OCI-LY1 (cell line): ENCODE measurements at regions not wholly inside any gene's neighbourhood (a gene's known extent, or its start where the extent isn't known, plus 50 kb on each side); places are given as distances from the start of the nearest gene placed in this dataset.

ENCODE experiments used
- EZH2 ChIP-seq: fragments of 200-600 bp; sonication (generic), shearing (Covaris generic); IDR thresholded peaks from 2 replicates; pipeline ENCODE4 v1.8.0; 2017; ENCODE audit warnings: borderline replicate concordance, mixed run types, mild to moderate bottlenecking, antibody characterized with exemption, low read length, moderate library complexity, mixed read lengths
- TF ChIP-seq, protein P1 (sequence below): fragments of 200-600 bp; sonication (generic), shearing (Covaris generic); IDR thresholded peaks from 2 replicates; pipeline ENCODE4 v1.5.1; 2017; ENCODE audit warnings: mild to moderate bottlenecking, antibody characterized with exemption, low read length, moderate library complexity, mixed read lengths

DNA sequence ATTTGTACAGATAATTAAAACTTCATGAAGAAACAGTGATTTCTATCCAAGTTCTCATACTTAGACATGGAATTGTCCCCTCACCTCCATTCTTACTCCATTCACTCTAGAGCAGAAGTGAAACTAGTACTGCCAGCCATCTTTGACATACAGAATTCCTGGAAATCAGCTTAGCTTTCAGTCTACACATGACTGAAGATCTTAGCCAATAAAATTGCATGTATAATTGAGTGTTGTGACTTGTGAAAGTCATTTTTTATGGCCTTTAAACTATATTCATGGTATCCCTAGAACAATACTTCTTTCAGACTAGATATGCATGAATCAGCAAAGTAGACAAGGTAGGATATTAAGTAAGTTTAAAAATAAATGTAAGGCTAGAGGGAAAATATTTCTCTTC is 705.2 kb upstream of the ZNF608 start:
- TF ChIP-seq, protein P1, sequence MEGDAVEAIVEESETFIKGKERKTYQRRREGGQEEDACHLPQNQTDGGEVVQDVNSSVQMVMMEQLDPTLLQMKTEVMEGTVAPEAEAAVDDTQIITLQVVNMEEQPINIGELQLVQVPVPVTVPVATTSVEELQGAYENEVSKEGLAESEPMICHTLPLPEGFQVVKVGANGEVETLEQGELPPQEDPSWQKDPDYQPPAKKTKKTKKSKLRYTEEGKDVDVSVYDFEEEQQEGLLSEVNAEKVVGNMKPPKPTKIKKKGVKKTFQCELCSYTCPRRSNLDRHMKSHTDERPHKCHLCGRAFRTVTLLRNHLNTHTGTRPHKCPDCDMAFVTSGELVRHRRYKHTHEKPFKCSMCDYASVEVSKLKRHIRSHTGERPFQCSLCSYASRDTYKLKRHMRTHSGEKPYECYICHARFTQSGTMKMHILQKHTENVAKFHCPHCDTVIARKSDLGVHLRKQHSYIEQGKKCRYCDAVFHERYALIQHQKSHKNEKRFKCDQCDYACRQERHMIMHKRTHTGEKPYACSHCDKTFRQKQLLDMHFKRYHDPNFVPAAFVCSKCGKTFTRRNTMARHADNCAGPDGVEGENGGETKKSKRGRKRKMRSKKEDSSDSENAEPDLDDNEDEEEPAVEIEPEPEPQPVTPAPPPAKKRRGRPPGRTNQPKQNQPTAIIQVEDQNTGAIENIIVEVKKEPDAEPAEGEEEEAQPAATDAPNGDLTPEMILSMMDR, result no peak
- TF ChIP-seq EZH2, result no peak
